GM23338 (cell line): ENCODE measurements at regions not wholly inside any gene's neighbourhood (a gene's known extent, or its start where the extent isn't known, plus 50 kb on each side); places are given as distances from the start of the nearest gene placed in this dataset.

ENCODE experiments used
- ATAC-seq: fragments of 200-7000 bp; cut with Tn5 transposase; 3 replicates; pipeline ENCODE4 v1.9.1; 2020
- DNase-seq: peaks from one replicate; pipeline ENCODE4 v3.0.0-alpha.2; 2015; ENCODE audit warnings: low spot score
- H2AFZ ChIP-seq: fragments of 200-600 bp; sonication (generic); 2 replicates; pipeline ENCODE4 v1.8.0; 2016; ENCODE audit warnings: antibody characterized with exemption, mild to moderate bottlenecking, moderate library complexity
- H3F3A ChIP-seq: fragments of 200-600 bp; sonication (generic); replicated peaks from 2 replicates; pipeline ENCODE4 v1.8.0; 2017; ENCODE audit warnings: antibody characterized with exemption, mixed run types, low read depth
- H3K27ac ChIP-seq: fragments of 200-600 bp; sonication (generic); 2 replicates; pipeline ENCODE4 v1.6.1; 2016; ENCODE audit warnings: low read depth
- H3K27me3 ChIP-seq: fragments of 200-600 bp; sonication (generic); 2 replicates; pipeline ENCODE4 v1.8.0; 2016; ENCODE audit warnings: mild to moderate bottlenecking, mixed run types, moderate library complexity; ENCODE audit not compliant: insufficient read depth
- H3K36me3 ChIP-seq: fragments of 200-600 bp; sonication (generic); 2 replicates; pipeline ENCODE4 v1.8.0; 2016; ENCODE audit warnings: mild to moderate bottlenecking; ENCODE audit not compliant: insufficient read depth
- H3K4me1 ChIP-seq: fragments of 200-600 bp; sonication (generic); 2 replicates; pipeline ENCODE4 v1.8.0; 2016; ENCODE audit warnings: mild to moderate bottlenecking, moderate library complexity; ENCODE audit not compliant: insufficient read depth
- H3K4me2 ChIP-seq: fragments of 200-600 bp; sonication (generic); 2 replicates; pipeline ENCODE4 v1.7.1; 2017; ENCODE audit warnings: mixed run types
- H3K4me3 ChIP-seq: fragments of 200-600 bp; sonication (generic); 2 replicates; pipeline ENCODE4 v1.6.1; 2016; ENCODE audit warnings: mixed run types
- H3K79me2 ChIP-seq: fragments of 200-600 bp; sonication (generic); replicated peaks from 2 replicates; pipeline ENCODE4 v1.8.0; 2017; ENCODE audit warnings: mild to moderate bottlenecking; ENCODE audit not compliant: insufficient read depth
- H3K9me2 ChIP-seq: fragments of 200-600 bp; sonication (generic); 2 replicates; pipeline ENCODE4 v1.8.0; 2017; ENCODE audit not compliant: insufficient read depth
- H4K20me1 ChIP-seq: fragments of 200-600 bp; sonication (generic); replicated peaks from 2 replicates; pipeline ENCODE4 v1.8.0; 2017; ENCODE audit warnings: mild to moderate bottlenecking; ENCODE audit not compliant: insufficient read depth
- H3K27ac Mint-ChIP-seq: 2 replicates; pipeline ENCODE4 v1.8.0; 2020; ENCODE audit warnings: inconsistent platforms, mild to moderate bottlenecking, moderate library complexity, mixed read lengths
- H3K27me3 Mint-ChIP-seq: 3 replicates; pipeline ENCODE4 v1.8.0; 2022; ENCODE audit warnings: low read depth, mild to moderate bottlenecking, moderate library complexity, mixed read lengths, inconsistent platforms; ENCODE audit not compliant: insufficient read depth, poor library complexity
- H3K36me3 Mint-ChIP-seq: 3 replicates; pipeline ENCODE4 v1.8.0; 2021; ENCODE audit warnings: low read depth, mild to moderate bottlenecking, inconsistent platforms, moderate library complexity, mixed read lengths
- H3K4me1 Mint-ChIP-seq: 3 replicates; pipeline ENCODE4 v1.8.0; 2020; ENCODE audit warnings: mild to moderate bottlenecking, inconsistent platforms, mixed read lengths
- H3K4me3 Mint-ChIP-seq: 3 replicates; pipeline ENCODE4 v1.8.0; 2021; ENCODE audit warnings: moderate library complexity, mild to moderate bottlenecking, inconsistent platforms, mixed read lengths
- H3K9me3 Mint-ChIP-seq: 3 replicates; pipeline ENCODE4 v1.8.0; 2020; ENCODE audit warnings: moderate library complexity, mild to moderate bottlenecking, inconsistent platforms, mixed read lengths
- CREB1 ChIP-seq: fragments of 250-450 bp; sonication (Bioruptor Pico); IDR thresholded peaks from 2 replicates; pipeline ENCODE4 v1.5.0; 2020; ENCODE audit warnings: low read depth, mild to moderate bottlenecking, moderate library complexity
- CTCF ChIP-seq, 2 experiments: fragments of 200-600 bp in 1 of 2; sonication (generic) in 1 of 2; conservative IDR thresholded peaks; 2 replicates each; pipeline versions ENCODE4 v1.5.1 to v1.6.1; 2016 to 2017; ENCODE audit warnings: antibody characterized with exemption in 2 of 2, low read depth in 2 of 2, mild to moderate bottlenecking in 2 of 2, moderate library complexity in 1 of 2
- ETS1 ChIP-seq: IDR thresholded peaks from 2 replicates; pipeline ENCODE4 v1.6.1; 2016; ENCODE audit warnings: antibody characterized with exemption
- EZH2 ChIP-seq: fragments of 200-600 bp; sonication (generic); IDR thresholded peaks from one replicate; pipeline ENCODE4 v1.8.0; 2017; ENCODE audit warnings: antibody characterized with exemption, mild to moderate bottlenecking, low read depth; ENCODE audit not compliant: unreplicated experiment
- EZH2phosphoT487 ChIP-seq: fragments of 200-600 bp; sonication (generic); IDR thresholded peaks from one replicate; pipeline ENCODE4 v1.8.1; 2018; ENCODE audit warnings: antibody characterized with exemption; ENCODE audit not compliant: unreplicated experiment
- JUNB ChIP-seq: IDR thresholded peaks from one replicate; pipeline ENCODE4 v1.6.1; 2016; ENCODE audit warnings: antibody characterized with exemption; ENCODE audit not compliant: unreplicated experiment
- NANOG ChIP-seq: IDR thresholded peaks from 2 replicates; pipeline ENCODE4 v1.6.1; 2016; ENCODE audit warnings: antibody characterized with exemption, borderline replicate concordance
- POLR2AphosphoS5 ChIP-seq: IDR thresholded peaks from 2 replicates; pipeline ENCODE4 v1.6.1; 2016; ENCODE audit warnings: antibody characterized with exemption, low read depth
- REST ChIP-seq: IDR thresholded peaks from one replicate; pipeline ENCODE4 v1.6.1; 2018; ENCODE audit warnings: antibody characterized with exemption; ENCODE audit not compliant: unreplicated experiment
- STAT1 ChIP-seq: IDR thresholded peaks from one replicate; pipeline ENCODE4 v1.6.1; 2016; ENCODE audit warnings: antibody characterized with exemption; ENCODE audit not compliant: unreplicated experiment
- ZNF114 ChIP-seq: fragments of 250-450 bp; sonication (Bioruptor Pico); IDR thresholded peaks from 2 replicates; pipeline ENCODE4 v1.5.0; 2020; ENCODE audit warnings: mild to moderate bottlenecking, moderate library complexity
- ZNF331 ChIP-seq: fragments of 250-450 bp; sonication (Bioruptor Pico); IDR thresholded peaks from 2 replicates; pipeline ENCODE4 v1.5.0; 2020; ENCODE audit warnings: low read depth, mild to moderate bottlenecking, moderate library complexity
- TF ChIP-seq, protein P1 (sequence below): fragments of 250-450 bp; sonication (Bioruptor Pico); IDR thresholded peaks from 2 replicates; pipeline ENCODE4 v1.5.0; 2020; ENCODE audit warnings: mild to moderate bottlenecking, moderate library complexity

DNA sequence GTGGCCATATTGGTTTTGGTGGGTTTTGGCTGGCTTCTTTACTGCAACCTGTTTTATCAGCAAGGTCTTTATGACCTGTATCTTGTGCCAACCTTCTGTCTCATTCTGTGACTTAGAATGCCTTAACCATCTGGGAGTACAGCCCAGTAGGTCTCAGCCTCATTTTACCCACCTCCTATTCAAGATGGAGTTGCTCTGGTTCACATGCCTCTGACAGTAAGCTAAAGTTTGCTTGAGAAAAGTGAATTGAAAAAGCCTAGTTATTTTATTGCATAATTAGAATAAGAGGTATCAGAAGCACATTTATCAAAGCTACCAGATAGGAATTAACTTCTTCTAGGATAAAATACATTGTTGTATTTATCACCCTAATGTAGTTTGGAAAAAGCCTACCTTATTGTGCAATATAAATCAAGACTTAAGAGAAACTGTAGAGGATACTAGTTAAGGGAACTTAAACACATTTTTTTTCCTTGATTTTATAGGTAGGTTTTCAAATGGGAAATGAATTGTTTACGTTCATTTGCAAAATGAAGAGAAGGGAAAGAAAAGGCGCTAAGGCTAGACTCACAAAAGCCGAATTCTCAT lies 202.3 kb upstream of the KCNJ16 start:
- no peak overlapping the region for H2AFZ ChIP-seq
- no peaks in the 10 kb centered on the region for H3K27me3 Mint-ChIP-seq
- no peak overlapping the region for H3K27ac Mint-ChIP-seq
- no peak for ATAC-seq
- H3K4me1 ChIP-seq = peaks cover 22% of the 10 kb centered on the region
- no peak overlapping the region for H3K27ac ChIP-seq
- H3K4me1 Mint-ChIP-seq = peaks cover 23% of the 10 kb centered on the region
- TF ChIP-seq EZH2phosphoT487 (no peak), POLR2AphosphoS5 (no peak), CTCF (conservative IDR thresholded peaks at IDR 0.05; ENCODE audit: low read depth in 2 of 2) (no peak), ZNF331 (no peak), NANOG (no peak), REST (no peak), ZNF114 (CRISPR knock-in tag) (no peak), JUNB (no peak), ETS1 (no peak), STAT1 (no peak), CREB1 (CRISPR knock-in tag) (no peak), EZH2 (no peak)
- TF ChIP-seq, protein P1, sequence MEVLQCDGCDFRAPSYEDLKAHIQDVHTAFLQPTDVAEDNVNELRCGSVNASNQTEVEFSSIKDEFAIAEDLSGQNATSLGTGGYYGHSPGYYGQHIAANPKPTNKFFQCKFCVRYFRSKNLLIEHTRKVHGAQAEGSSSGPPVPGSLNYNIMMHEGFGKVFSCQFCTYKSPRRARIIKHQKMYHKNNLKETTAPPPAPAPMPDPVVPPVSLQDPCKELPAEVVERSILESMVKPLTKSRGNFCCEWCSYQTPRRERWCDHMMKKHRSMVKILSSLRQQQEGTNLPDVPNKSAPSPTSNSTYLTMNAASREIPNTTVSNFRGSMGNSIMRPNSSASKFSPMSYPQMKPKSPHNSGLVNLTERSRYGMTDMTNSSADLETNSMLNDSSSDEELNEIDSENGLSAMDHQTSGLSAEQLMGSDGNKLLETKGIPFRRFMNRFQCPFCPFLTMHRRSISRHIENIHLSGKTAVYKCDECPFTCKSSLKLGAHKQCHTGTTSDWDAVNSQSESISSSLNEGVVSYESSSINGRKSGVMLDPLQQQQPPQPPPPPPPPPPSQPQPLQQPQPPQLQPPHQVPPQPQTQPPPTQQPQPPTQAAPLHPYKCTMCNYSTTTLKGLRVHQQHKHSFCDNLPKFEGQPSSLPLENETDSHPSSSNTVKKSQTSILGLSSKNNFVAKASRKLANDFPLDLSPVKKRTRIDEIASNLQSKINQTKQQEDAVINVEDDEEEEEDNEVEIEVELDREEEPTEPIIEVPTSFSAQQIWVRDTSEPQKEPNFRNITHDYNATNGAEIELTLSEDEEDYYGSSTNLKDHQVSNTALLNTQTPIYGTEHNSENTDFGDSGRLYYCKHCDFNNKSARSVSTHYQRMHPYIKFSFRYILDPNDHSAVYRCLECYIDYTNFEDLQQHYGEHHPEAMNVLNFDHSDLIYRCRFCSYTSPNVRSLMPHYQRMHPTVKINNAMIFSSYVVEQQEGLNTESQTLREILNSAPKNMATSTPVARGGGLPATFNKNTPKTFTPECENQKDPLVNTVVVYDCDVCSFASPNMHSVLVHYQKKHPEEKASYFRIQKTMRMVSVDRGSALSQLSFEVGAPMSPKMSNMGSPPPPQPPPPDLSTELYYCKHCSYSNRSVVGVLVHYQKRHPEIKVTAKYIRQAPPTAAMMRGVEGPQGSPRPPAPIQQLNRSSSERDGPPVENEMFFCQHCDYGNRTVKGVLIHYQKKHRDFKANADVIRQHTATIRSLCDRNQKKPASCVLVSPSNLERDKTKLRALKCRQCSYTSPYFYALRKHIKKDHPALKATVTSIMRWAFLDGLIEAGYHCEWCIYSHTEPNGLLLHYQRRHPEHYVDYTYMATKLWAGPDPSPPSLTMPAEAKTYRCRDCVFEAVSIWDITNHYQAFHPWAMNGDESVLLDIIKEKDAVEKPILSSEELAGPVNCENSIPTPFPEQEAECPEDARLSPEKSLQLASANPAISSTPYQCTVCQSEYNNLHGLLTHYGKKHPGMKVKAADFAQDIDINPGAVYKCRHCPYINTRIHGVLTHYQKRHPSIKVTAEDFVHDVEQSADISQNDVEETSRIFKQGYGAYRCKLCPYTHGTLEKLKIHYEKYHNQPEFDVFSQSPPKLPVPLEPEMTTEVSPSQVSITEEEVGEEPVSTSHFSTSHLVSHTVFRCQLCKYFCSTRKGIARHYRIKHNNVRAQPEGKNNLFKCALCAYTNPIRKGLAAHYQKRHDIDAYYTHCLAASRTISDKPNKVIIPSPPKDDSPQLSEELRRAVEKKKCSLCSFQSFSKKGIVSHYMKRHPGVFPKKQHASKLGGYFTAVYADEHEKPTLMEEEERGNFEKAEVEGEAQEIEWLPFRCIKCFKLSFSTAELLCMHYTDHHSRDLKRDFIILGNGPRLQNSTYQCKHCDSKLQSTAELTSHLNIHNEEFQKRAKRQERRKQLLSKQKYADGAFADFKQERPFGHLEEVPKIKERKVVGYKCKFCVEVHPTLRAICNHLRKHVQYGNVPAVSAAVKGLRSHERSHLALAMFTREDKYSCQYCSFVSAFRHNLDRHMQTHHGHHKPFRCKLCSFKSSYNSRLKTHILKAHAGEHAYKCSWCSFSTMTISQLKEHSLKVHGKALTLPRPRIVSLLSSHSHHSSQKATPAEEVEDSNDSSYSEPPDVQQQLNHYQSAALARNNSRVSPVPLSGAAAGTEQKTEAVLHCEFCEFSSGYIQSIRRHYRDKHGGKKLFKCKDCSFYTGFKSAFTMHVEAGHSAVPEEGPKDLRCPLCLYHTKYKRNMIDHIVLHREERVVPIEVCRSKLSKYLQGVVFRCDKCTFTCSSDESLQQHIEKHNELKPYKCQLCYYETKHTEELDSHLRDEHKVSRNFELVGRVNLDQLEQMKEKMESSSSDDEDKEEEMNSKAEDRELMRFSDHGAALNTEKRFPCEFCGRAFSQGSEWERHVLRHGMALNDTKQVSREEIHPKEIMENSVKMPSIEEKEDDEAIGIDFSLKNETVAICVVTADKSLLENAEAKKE (CRISPR knock-in tag) = no peak
- no peaks in the 10 kb centered on the region for H4K20me1 ChIP-seq
- H3K36me3 Mint-ChIP-seq = no peaks in the 10 kb centered on the region
- no peaks in the 10 kb centered on the region for H3K27me3 ChIP-seq
- H3K4me3 Mint-ChIP-seq = no peak overlapping the region
- no peak for DNase-seq
- no peaks in the 10 kb centered on the region for H3F3A ChIP-seq
- no peaks in the 10 kb centered on the region for H3K79me2 ChIP-seq
- H3K9me2 ChIP-seq = 0 out of 2 replicates have a peak, but pooled peaks cover 7% of the 10 kb centered on the region
- peaks cover 3% of the 10 kb centered on the region; the same call in 1 of the 3 replicates for H3K9me3 Mint-ChIP-seq
- no peak overlapping the region for H3K4me3 ChIP-seq
- H3K4me2 ChIP-seq = no peak overlapping the region
- H3K36me3 ChIP-seq = no peaks in the 10 kb centered on the region
